HCT116 (cell line): ENCODE measurements at regions not wholly inside any gene's neighbourhood (a gene's known extent, or its start where the extent isn't known, plus 50 kb on each side); places are given as distances from the start of the nearest gene placed in this dataset.

Experiments used
- CTCF ChIP-seq, 3 experiments: fragments of 200-600 bp in 1 of 3; sonication (generic) in 1 of 3; IDR thresholded peaks in 2 of 3; conservative IDR thresholded peaks in 1 of 3; 2 replicates each; pipeline ENCODE4 v1.5.1; 2012 to 2017; ENCODE audit warnings: low read depth in 2 of 3, low read length in 2 of 3, antibody characterized with exemption in 1 of 3, borderline replicate concordance in 1 of 3, control low read depth in 1 of 3, mild to moderate bottlenecking in 1 of 3, mixed read lengths in 1 of 3, mixed run types in 1 of 3, moderate library complexity in 1 of 3; ENCODE audit not compliant: insufficient read depth in 1 of 3
- EZH2 ChIP-seq: fragments of 200-600 bp; sonication (generic); IDR thresholded peaks from 2 replicates; pipeline ENCODE4 v1.6.1; 2017; ENCODE audit warnings: antibody characterized with exemption, mixed run types
- EZH2phosphoT487 ChIP-seq: fragments of 200-600 bp; IDR thresholded peaks from 2 replicates; pipeline ENCODE4 v1.6.1; 2018; ENCODE audit warnings: antibody characterized with exemption, borderline replicate concordance
- FOSL1 ChIP-seq: IDR thresholded peaks from 2 replicates; pipeline ENCODE4 v1.6.1; 2012; ENCODE audit warnings: low read depth
- JUND ChIP-seq: IDR thresholded peaks from 2 replicates; pipeline ENCODE4 v1.6.1; 2012
- MAX ChIP-seq: IDR thresholded peaks from 2 replicates; pipeline ENCODE4 v1.6.1; 2012
- POLR2AphosphoS5 ChIP-seq: IDR thresholded peaks from 2 replicates; pipeline ENCODE4 v1.6.1; 2011; ENCODE audit warnings: mild to moderate bottlenecking, low read depth, low read length, moderate library complexity
- SIN3A ChIP-seq: IDR thresholded peaks from 2 replicates; pipeline ENCODE4 v1.6.1; 2012; ENCODE audit warnings: low read depth
- SRF ChIP-seq: IDR thresholded peaks from 2 replicates; pipeline ENCODE4 v1.6.1; 2012; ENCODE audit warnings: low read depth
- ZBTB33 ChIP-seq: IDR thresholded peaks from 2 replicates; pipeline ENCODE4 v1.6.1; 2011; ENCODE audit warnings: mild to moderate bottlenecking, low read length, moderate library complexity; ENCODE audit not compliant: insufficient replicate concordance; ENCODE audit errors: extremely low read depth
- ZNF274 ChIP-seq: fragments of 200-500 bp; sonication (Bioruptor generic); IDR thresholded peaks from 2 replicates; pipeline ENCODE4 v1.6.1; 2014; ENCODE audit warnings: mild to moderate bottlenecking, low read depth, low read length, inconsistent platforms

GRCh38 chr18:29853126-29853525, 1189.4 kb downstream of the DSC3 start:
- no peak for TF ChIP-seq CTCF (IDR thresholded peaks at IDR 0.05 in 2 of 3, conservative IDR thresholded peaks at IDR 0.05 in 1 of 3; ENCODE audit: borderline replicate concordance in 1 of 3, insufficient read depth in 1 of 3, low read depth in 2 of 3, low read length in 2 of 3)
- no peak for TF ChIP-seq EZH2
- TF ChIP-seq JUND = no peak
- no peak for TF ChIP-seq MAX
- TF ChIP-seq ZBTB33 = no peak
- no peak for TF ChIP-seq EZH2phosphoT487
- TF ChIP-seq POLR2AphosphoS5 = no peak
- TF ChIP-seq SIN3A = no peak
- TF ChIP-seq FOSL1 = no peak
- TF ChIP-seq ZNF274 = no peak
- no peak for TF ChIP-seq SRF
